Neutrophil (primary cell): ENCODE measurements at regions not wholly inside any gene's neighbourhood (a gene's known extent, or its start where the extent isn't known, plus 50 kb on each side); places are given as distances from the start of the nearest gene placed in this dataset.

ENCODE experiments used
- H3K27ac ChIP-seq: fragments of 200-600 bp; sonication (generic); 2 replicates; pipeline ENCODE4 v1.5.1; 2016; ENCODE audit warnings: mild to moderate bottlenecking, moderate library complexity
- H3K27me3 ChIP-seq: fragments of 200-600 bp; sonication (generic); 2 replicates; pipeline ENCODE4 v1.6.0; 2016; ENCODE audit warnings: mild to moderate bottlenecking
- H3K36me3 ChIP-seq: fragments of 200-600 bp; sonication (generic); 2 replicates; pipeline ENCODE4 v1.5.1; 2017
- H3K4me1 ChIP-seq, 2 experiments: fragments of 200-600 bp in 1 of 2; sonication (generic) in 1 of 2; 1 replicate in 1 of 2; 2 replicates in 1 of 2; pipeline versions ENCODE4 v1.5.1 to v1.6.1; 2013 to 2016; ENCODE audit warnings: low read depth in 1 of 2, low read length in 1 of 2, mild to moderate bottlenecking in 1 of 2, moderate library complexity in 1 of 2; ENCODE audit not compliant: control insufficient read depth in 1 of 2, insufficient read depth in 1 of 2
- H3K4me3 ChIP-seq, 2 experiments: fragments of 200-600 bp in 1 of 2; sonication (generic) in 1 of 2; 1 replicate in 1 of 2; 2 replicates in 1 of 2; pipeline ENCODE4 v1.5.1; 2013 to 2016; ENCODE audit warnings: low read depth in 1 of 2, low read length in 1 of 2, mild to moderate bottlenecking in 1 of 2, moderate library complexity in 1 of 2
- H3K9me3 ChIP-seq: fragments of 200-600 bp; sonication (generic); 2 replicates; pipeline ENCODE4 v1.5.1; 2016
- TF ChIP-seq, protein P1 (sequence below): fragments of 200-600 bp; sonication (generic); IDR thresholded peaks from 2 replicates; pipeline ENCODE4 v1.5.1; 2016; ENCODE audit warnings: antibody characterized with exemption

DNA sequence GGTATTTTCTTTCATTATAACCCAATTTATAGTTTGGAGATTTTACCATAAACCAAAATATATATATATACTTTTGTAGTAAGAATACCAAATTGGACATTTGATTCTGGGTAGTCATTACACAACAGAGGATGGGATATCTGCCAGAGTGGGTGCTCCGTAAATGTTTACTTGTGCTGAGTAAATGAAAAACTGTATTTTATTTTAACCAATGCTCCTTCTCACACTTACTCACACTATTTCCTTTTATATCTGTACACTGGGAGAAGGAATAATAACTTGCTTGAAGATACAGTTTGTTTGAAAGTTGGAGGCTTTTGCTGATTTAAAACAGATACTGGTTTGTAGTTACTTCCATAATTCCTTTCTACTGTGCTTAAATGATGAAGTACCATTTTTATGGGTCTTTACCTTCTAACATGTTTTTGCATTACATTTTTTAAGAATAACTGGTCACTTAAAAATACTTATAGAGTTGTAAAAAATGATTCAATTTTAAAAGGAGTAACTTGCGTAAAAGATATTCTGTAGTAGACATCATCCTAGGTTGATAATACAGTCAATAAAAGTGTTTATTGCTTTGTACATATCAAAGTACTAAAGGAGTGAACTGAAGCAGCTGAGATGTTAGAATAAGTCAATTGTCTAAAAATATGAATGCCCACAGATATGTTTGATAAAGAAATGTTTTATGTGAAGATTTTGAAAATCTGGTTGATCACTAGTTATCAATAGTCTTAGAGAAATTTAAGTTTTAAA, 411.7 kb downstream of the UTRN start:
- Histone ChIP-seq H3K9me3 (no peaks in the 10 kb centered on the region), H3K4me1 (no peaks in the 10 kb centered on the region), H3K4me3 (no peak overlapping the region), H3K27ac (no peak overlapping the region), H3K36me3 (peaks cover 11% of the 10 kb centered on the region), H3K27me3 (no peaks in the 10 kb centered on the region)
- TF ChIP-seq, protein P1, sequence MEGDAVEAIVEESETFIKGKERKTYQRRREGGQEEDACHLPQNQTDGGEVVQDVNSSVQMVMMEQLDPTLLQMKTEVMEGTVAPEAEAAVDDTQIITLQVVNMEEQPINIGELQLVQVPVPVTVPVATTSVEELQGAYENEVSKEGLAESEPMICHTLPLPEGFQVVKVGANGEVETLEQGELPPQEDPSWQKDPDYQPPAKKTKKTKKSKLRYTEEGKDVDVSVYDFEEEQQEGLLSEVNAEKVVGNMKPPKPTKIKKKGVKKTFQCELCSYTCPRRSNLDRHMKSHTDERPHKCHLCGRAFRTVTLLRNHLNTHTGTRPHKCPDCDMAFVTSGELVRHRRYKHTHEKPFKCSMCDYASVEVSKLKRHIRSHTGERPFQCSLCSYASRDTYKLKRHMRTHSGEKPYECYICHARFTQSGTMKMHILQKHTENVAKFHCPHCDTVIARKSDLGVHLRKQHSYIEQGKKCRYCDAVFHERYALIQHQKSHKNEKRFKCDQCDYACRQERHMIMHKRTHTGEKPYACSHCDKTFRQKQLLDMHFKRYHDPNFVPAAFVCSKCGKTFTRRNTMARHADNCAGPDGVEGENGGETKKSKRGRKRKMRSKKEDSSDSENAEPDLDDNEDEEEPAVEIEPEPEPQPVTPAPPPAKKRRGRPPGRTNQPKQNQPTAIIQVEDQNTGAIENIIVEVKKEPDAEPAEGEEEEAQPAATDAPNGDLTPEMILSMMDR = no peak

DNA sequence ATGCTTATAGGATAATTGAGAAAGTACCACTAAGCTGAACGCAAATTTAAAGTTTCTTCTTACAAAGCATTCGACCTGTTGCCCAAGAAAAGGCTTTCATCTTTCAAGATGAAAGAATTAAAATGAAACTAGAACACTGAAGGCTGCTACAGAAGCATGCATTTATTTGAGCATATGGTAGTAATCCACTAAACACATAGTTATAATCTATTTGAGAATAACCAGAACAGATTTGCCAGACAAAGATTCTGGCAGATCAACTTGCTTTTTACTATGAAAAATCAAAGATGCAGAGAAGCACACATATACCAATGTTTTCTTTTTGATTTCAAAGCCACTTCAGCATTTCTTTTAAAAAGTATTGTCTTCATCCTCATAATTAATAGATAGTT, 412.2 kb downstream of the UTRN start:
- peaks cover 11% of the 10 kb centered on the region for H3K36me3 ChIP-seq
- no peaks in the 10 kb centered on the region for H3K4me1 ChIP-seq
- no peaks in the 10 kb centered on the region for H3K27me3 ChIP-seq
- no peak overlapping the region for H3K27ac ChIP-seq
- no peak overlapping the region for H3K4me3 ChIP-seq
- H3K9me3 ChIP-seq = no peaks in the 10 kb centered on the region
- TF ChIP-seq, protein P1 = no peak

DNA sequence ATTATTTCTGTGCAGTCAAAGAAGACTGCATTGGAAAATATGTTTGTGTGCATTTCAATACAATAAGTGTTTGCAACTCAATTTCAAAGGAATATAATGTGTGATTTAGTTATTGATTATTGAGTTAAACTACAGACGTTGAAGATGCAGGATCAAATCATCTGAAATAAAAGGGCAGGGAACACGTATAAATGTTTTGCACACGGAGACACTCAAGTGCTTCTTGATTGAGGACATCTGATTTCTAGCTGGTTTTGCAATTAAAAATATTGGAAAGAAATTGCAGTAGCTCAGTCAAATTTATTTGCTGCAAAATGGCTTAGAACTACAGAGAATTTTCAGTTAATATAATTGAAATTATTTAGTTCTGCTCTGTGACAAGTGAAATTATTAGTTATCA, 412.7 kb downstream of the UTRN start:
- TF ChIP-seq, protein P1 = no peak
- no peak overlapping the region for H3K4me3 ChIP-seq
- H3K4me1 ChIP-seq = no peaks in the 10 kb centered on the region
- H3K27ac ChIP-seq = no peak overlapping the region
- H3K9me3 ChIP-seq = no peaks in the 10 kb centered on the region
- H3K36me3 ChIP-seq = peaks cover 11% of the 10 kb centered on the region
- H3K27me3 ChIP-seq = no peaks in the 10 kb centered on the region

DNA sequence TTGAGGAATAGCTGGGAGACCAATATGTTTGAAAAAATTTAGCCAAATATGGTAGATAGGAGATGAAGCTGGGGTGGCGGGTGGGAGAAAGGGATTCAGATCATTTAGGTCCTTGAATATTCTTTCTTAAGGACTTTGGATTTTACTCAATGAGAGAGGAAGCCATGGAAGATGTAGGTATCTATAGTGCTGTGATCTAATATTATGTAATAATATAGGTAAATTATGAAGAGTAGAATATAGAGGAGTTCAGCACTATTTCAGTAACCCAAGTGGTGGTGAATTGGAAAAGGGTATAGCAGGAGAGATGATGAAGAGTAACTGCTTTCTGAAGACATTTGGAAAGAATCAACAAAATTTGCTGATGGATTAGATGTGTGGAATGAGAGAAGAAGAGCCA, 417.6 kb downstream of the UTRN start:
- TF ChIP-seq, protein P1 = no peak
- Histone ChIP-seq H3K36me3 (peaks cover 16% of the 10 kb centered on the region), H3K27ac (no peak overlapping the region), H3K4me1 (no peaks in the 10 kb centered on the region), H3K4me3 (no peak overlapping the region), H3K27me3 (no peaks in the 10 kb centered on the region), H3K9me3 (no peaks in the 10 kb centered on the region)

DNA sequence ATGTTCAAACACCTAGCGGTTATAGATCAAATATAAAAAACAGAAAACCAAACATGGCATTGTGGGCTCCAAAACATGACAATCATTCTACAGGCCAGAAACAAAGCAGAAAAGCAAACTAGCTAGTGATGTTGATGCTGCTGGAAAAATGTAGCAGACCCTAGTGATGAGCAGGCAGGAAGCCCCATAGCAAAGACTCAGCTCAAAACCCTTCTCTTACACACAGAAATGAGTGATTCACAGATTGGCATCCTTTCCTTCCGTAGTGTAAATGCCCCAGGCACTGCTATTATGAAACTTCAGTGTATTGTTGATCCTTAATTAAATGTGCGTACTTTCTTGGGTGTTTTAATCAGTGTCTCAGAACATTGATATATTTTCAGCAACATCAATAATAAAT, 425.1 kb downstream of the UTRN start:
- Histone ChIP-seq H3K27me3 (no peaks in the 10 kb centered on the region), H3K4me3 (no peak overlapping the region), H3K36me3 (peaks cover 3% of the 10 kb centered on the region), H3K27ac (no peak overlapping the region), H3K4me1 (no peaks in the 10 kb centered on the region), H3K9me3 (no peaks in the 10 kb centered on the region)
- TF ChIP-seq, protein P1 = no peak
